ENCODE measurements at regions not wholly inside any gene's neighbourhood (a gene's known extent, or its start where the extent isn't known, plus 50 kb on each side); places are given as distances from the start of the nearest gene placed in this dataset.
"Not testable (repeated sequence)": the region's sequence is repeated elsewhere in the genome, so short reads cannot be mapped to it uniquely, and the experiment has no call there.

DNA sequence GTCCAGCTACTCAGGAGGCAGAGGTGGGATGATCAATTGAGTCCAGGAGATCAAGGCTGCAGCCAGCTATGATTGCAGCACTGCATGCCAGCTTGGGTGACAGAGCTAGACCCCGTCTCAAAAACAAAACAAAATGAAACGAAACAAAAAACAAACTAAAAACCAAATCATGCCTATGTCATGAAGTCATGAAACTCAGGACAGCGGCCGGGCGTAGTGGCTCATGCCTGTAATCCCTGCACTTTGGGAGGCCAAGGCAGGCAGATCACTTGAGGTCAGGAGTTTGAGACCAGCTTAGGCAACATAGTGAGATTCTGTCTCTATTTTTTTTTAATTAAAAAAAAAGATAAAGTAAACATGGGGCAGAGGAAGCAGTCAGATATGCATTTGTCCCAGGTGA lies 472.6 kb downstream of the GOLGA6L6 start:
- H3K36me3 ChIP-seq; DNase-seq (ENCODE audit: extremely low spot score); H3K4me3 ChIP-seq; H3K9me3 ChIP-seq; H3K4me1 ChIP-seq; H3K27ac ChIP-seq (replicated peaks in 1 of 4); intact Hi-C loops (cut with DNase I); H3K27me3 ChIP-seq: not testable (repeated sequence)
- no CpG with 5 or more reads among the region's 5 CpGs for WGBS

DNA sequence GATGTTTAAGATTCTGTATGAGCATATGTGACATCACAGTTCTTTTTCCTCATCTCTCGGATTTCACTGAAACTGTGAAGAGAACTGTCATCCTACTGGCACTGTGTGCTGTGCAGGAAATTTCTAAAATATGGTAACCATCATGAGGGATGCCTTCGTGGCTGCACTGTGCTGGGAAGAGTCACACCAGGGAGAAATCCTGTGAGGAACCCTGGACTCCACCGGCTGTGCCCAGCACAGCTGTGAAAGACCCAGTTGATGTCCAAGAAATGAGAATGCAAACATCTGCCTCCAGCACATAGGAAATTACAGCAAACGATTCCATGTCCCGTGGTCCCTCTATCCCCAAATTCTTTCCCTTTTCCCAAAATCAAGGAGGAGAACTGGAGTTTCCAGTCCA lies 475.4 kb downstream of the GOLGA6L6 start:
- H3K9me3 ChIP-seq; H3K4me3 ChIP-seq; H3K4me1 ChIP-seq; H3K36me3 ChIP-seq; H3K27ac ChIP-seq (replicated peaks in 1 of 4); H3K27me3 ChIP-seq; intact Hi-C loops (cut with DNase I); DNase-seq (ENCODE audit: extremely low spot score): not testable (repeated sequence)
- 20% methylated on average over 1 of the region's 5 CpGs for WGBS

DNA sequence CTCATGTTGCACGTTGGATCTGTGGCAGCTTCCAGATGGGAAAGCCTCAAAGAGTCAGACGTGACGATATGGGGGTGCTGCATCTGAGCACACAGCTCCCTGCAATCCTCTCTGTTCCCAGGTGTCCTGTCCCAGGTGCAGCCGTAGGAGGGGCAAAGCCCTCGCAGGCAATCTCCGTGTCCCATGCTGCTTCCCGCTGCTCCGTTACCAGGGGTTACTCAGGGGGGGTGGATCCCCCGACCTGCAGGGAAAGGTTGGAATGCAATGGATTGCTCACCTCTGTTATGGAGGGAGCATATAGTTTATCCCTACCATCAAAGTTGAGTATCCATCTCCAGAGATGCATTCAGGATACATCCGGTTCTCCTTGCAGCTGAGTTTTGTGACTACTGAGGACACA lies 476.1 kb downstream of the GOLGA6L6 start:
- 76% methylated on average over 7 of the region's 10 CpGs for WGBS
- intact Hi-C loops (cut with DNase I); H3K9me3 ChIP-seq; H3K4me3 ChIP-seq; H3K4me1 ChIP-seq; H3K36me3 ChIP-seq; DNase-seq (ENCODE audit: extremely low spot score); H3K27ac ChIP-seq (replicated peaks in 1 of 4); H3K27me3 ChIP-seq: not testable (repeated sequence)

DNA sequence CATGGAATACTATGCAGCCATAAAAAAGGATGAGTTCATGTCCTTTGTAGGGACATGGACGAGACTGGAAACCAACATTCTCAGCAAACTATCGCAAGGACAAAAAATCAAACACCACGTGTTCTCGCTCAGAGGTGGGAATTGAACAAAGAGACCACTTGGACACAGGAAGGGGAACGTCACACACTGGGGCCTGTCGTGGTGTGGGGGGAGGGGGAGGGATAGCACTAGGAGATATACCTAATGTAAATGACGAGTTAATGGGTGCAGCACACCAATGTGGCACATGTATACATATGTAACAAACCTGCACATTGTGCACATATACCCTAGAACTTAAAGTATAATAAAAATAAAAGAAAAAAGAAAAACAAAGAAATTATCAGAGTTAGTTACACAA lies 478.4 kb downstream of the GOLGA6L6 start:
- H3K4me3 ChIP-seq; intact Hi-C loops (cut with DNase I); H3K4me1 ChIP-seq; H3K9me3 ChIP-seq; H3K27me3 ChIP-seq; H3K27ac ChIP-seq (replicated peaks in 1 of 4); H3K36me3 ChIP-seq: not testable (repeated sequence)
- 66% methylated on average over 7 of the region's 7 CpGs for WGBS
- DNase-seq (ENCODE audit: extremely low spot score): peak; percentile 17

DNA sequence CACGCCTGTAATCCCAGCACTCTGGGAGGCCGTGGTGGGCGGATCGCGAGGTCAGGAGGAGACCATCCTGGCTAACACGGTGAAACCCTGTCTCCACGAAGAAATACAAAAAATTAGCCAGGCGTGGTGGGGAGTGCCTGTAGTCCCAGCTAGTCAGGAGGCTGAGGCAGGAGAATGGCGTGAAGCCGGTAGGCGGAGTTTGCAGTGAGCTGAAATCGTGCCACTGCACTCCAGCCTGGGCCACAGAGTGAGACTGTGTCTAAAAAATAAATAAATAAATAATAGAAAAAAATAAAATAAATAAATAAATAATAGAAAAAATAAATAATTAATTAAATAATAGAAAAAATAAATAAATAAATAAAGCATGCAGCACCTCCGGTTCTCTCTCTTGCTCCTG lies 480.8 kb downstream of the GOLGA6L6 start:
- 80% methylated on average over 7 of the region's 13 CpGs for WGBS
- H3K36me3 ChIP-seq; H3K27me3 ChIP-seq; H3K9me3 ChIP-seq; intact Hi-C loops (cut with DNase I); H3K4me3 ChIP-seq; H3K27ac ChIP-seq (replicated peaks in 1 of 4); H3K4me1 ChIP-seq; DNase-seq (ENCODE audit: extremely low spot score): not testable (repeated sequence)

DNA sequence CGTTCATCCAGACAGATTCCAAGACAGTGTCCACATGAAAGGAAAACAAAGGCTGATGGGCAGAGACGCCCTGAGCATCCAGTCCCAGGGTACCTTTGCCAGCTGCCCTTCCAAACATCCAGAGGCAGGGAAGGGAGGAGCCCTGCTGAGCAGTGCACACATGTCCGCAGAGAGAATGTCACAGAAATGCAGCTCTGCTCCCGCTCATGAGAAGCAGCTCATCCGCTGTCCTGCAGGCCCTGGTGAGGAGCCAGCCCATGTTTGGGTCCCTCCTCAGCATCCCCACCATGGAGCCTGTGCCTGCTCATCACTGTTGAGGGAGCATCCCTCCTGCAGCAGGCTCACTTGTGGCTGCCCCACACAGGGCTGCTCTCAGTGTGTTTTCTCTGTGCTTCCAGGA lies 484.7 kb downstream of the GOLGA6L6 start:
- 66% methylated on average over 4 of the region's 5 CpGs for WGBS
- H3K4me1 ChIP-seq; H3K27ac ChIP-seq (replicated peaks in 1 of 4); H3K9me3 ChIP-seq; H3K4me3 ChIP-seq; H3K27me3 ChIP-seq; intact Hi-C loops (cut with DNase I); H3K36me3 ChIP-seq: not testable (repeated sequence)
- peak; percentile 37 for DNase-seq (ENCODE audit: extremely low spot score)

DNA sequence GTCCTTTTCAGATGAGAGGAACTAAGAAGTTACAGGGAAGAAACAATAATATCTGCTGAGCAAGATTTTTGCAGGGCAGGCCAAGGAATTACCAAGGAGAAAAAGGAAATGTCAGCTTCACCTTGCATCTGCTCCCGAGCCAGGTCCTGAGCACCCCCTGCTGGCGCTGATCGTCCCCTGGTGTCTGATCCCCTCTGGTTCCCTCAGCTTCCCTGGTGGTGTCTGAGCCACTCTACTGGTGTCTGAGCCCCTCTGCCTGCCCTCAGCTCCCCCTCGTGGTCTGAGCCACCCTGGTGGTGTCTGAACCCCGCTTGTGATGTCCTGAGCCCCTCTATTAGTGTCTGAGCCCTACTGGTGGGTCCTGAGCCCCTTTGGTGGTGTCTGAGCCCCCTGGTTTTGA lies 485.7 kb downstream of the GOLGA6L6 start:
- 56% methylated on average over 4 of the region's 5 CpGs for WGBS
- H3K4me1 ChIP-seq; H3K27ac ChIP-seq (replicated peaks in 1 of 4); H3K4me3 ChIP-seq; H3K27me3 ChIP-seq; H3K36me3 ChIP-seq; intact Hi-C loops (cut with DNase I); H3K9me3 ChIP-seq: not testable (repeated sequence)
- peak; percentile 24 for DNase-seq (ENCODE audit: extremely low spot score)

DNA sequence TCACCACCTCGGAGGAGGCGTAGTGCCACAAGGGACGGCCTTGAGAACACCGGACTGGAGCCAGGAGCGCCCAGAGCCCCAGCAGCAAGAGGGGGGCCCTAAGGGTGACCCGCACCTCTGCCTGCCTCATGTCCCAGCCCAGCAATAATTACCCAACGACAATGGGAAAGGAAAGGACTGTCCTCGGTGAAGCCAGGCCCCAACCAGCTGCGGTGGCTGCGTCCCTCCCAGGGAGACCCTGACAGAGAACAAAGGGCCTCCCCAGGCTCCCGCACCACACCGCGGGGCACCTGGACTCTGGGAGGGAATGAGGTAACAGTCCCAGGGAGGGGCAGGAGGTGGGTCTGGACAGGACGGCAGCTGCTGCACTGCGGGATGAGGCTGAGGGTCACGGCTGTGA lies 493.4 kb downstream of the GOLGA6L6 start:
- H3K4me1 ChIP-seq; DNase-seq (ENCODE audit: extremely low spot score); intact Hi-C loops (cut with DNase I); H3K27me3 ChIP-seq; H3K4me3 ChIP-seq; H3K9me3 ChIP-seq; H3K36me3 ChIP-seq; H3K27ac ChIP-seq (replicated peaks in 1 of 4): not testable (repeated sequence)
- 89% methylated on average over 13 of the region's 16 CpGs for WGBS

DNA sequence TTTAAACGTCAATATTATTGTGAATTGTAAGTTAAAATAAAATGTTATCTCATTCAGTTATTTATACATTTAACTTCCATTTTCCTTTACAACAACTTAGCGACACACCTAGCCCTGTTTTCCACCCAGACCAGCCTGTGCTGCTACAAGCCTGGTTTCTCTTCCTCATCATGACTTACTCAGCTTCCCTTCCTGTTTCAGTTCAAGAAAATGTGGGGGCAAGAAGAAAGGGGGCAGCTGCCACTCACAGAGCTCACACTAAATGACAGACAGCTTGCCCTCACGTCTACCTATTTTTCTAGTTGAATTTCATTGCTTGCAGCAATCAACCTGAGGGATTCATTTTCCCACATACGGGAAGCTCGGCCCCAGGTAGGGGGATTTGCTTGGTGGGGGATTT lies 496.4 kb downstream of the GOLGA6L6 start:
- H3K4me1 ChIP-seq; H3K27me3 ChIP-seq; H3K4me3 ChIP-seq; intact Hi-C loops (cut with DNase I); H3K36me3 ChIP-seq; H3K27ac ChIP-seq (replicated peaks in 1 of 4); H3K9me3 ChIP-seq; DNase-seq (ENCODE audit: extremely low spot score): not testable (repeated sequence)
- WGBS: no CpG with 5 or more reads among the region's 5 CpGs

DNA sequence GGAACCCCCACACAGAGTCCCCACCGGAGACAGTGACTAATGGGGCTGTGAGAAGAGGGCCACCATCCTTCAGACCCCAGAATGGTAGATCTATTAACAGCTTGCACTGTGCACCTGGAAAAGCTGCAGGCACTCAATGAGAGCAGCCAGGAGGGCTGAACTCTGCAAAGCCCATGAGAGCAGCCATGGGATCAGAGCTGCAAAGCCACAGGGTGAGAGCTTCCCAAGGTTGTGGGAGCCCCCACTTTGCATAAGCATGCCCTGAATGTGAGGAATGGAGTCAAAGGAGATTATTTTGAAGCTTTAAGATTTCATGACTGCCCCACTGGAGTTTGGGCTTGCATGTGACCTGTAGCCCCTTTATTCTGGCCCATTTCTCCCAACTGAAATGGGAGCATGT lies 500.9 kb downstream of the GOLGA6L6 start:
- intact Hi-C loops (cut with DNase I); H3K36me3 ChIP-seq: not testable (repeated sequence)
- WGBS: no CpG with 5 or more reads among the region's 1 CpG

DNA sequence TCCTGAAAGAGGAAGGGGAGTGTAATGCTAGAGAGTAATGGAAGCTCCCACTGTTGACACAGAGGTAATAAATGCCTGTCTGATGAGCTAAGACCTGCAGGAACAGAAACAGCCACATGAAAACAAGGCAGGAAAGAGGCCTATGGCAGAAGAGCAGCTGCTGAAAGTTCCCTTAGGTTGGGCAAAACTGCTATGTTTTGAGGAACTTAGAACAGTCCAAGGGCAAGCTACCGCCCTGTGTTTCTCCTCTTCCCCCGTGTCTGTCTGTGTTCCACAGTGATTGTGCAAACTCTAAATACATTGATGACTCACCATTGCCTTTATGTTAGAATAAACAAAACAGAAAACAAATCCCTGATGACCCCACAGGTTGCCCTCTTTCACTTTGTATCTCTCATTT lies 516.6 kb downstream of the GOLGA6L6 start:
- H3K4me1 ChIP-seq; H3K27me3 ChIP-seq; H3K36me3 ChIP-seq; H3K9me3 ChIP-seq; DNase-seq (ENCODE audit: extremely low spot score); intact Hi-C loops (cut with DNase I); H3K4me3 ChIP-seq; H3K27ac ChIP-seq (replicated peaks in 1 of 4): not testable (repeated sequence)
- no CpG with 5 or more reads among the region's 2 CpGs for WGBS

More for the DNA sequence above, 500.9 kb downstream of the GOLGA6L6 start:
- not testable (repeated sequence) for H3K27me3 ChIP-seq; H3K27ac ChIP-seq (replicated peaks in 1 of 4); H3K4me3 ChIP-seq; H3K9me3 ChIP-seq; H3K4me1 ChIP-seq; DNase-seq (ENCODE audit: extremely low spot score)

DNA sequence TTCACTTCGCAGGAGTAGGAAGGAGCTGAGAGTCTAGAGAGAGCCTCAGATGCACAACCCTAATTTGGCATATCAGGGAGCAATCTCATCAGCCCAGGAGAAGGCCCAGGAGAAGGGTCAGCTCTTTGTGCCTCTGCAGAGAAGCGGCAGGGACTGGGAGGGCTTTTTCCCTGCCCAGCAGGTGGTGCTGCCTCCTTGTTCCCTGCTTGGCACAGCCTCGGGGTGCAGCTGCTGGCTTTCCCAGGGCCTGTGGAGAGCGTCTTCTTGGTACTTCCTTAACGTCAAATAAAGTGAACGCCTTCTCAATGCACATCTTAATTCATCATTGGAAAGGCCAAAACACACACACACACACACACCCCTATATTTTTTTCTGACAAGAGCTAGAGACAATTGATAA lies 519.3 kb downstream of the GOLGA6L6 start:
- H3K4me1 ChIP-seq; DNase-seq (ENCODE audit: extremely low spot score); H3K4me3 ChIP-seq; intact Hi-C loops (cut with DNase I); H3K9me3 ChIP-seq; H3K27me3 ChIP-seq; H3K36me3 ChIP-seq; H3K27ac ChIP-seq (replicated peaks in 1 of 4): not testable (repeated sequence)
- WGBS: no CpG with 5 or more reads among the region's 6 CpGs

DNA sequence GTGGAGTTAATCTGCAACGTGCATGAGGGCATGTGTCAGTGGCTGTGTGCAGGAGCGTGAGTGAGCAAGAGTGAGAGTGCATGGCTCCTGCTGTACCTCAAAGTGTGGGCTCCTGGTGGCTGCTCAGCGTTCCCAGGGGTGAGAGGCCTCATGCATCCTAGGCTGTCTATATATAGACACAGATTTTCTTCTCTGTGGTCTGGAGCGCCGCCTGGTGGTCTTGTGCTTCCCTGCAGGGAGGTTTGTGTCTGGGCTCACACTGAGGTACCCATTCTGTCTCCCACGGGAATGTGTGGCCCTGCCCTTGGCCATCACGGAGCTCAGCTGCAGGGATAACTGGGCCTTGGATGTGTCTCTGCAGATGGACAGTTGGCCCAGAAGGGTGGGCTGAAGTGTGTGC lies 520.2 kb downstream of the GOLGA6L6 start:
- no CpG with 5 or more reads among the region's 7 CpGs for WGBS
- H3K9me3 ChIP-seq; intact Hi-C loops (cut with DNase I); H3K4me3 ChIP-seq; DNase-seq (ENCODE audit: extremely low spot score); H3K4me1 ChIP-seq; H3K27ac ChIP-seq (replicated peaks in 1 of 4); H3K27me3 ChIP-seq; H3K36me3 ChIP-seq: not testable (repeated sequence)

DNA sequence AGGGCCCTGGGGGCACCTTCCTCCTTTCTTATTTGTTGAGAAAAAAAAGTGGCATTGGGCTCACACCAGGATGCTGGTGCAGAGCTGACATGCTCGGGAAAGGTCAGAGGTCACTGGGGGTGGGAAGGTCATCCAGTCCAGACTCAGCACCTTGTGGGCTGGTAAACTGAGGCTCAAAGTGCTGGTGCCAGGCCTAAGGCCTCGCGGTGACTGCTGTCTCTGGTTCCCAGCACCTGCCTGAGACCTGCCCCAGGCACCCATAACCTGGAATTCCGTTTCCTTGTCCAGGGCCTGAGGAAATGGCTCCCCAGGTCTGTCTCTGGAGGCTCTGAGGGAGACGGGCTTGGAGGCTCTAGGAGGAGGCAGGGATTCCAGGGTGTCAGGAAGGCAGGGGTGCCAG lies 521.0 kb downstream of the GOLGA6L6 start:
- WGBS: no CpG with 5 or more reads among the region's 5 CpGs
- DNase-seq (ENCODE audit: extremely low spot score): not testable (repeated sequence)

More for the DNA sequence above, 521.0 kb downstream of the GOLGA6L6 start:
- H3K27me3 ChIP-seq; H3K36me3 ChIP-seq; intact Hi-C loops (cut with DNase I); H3K4me3 ChIP-seq; H3K4me1 ChIP-seq; H3K9me3 ChIP-seq; H3K27ac ChIP-seq (replicated peaks in 1 of 4): not testable (repeated sequence)
